H1 (cell line): ENCODE measurements at regions not wholly inside any gene's neighbourhood (a gene's known extent, or its start where the extent isn't known, plus 50 kb on each side); places are given as distances from the start of the nearest gene placed in this dataset.

ENCODE experiments used
- EGR1 ChIP-seq: IDR thresholded peaks from 2 replicates; pipeline ENCODE4 v1.6.1; 2011; ENCODE audit warnings: low read depth, low read length, borderline replicate concordance
- POLR2AphosphoS5 ChIP-seq: IDR thresholded peaks from 2 replicates; pipeline ENCODE4 v1.6.1; 2011; ENCODE audit warnings: low read depth, low read length
- RAD21 ChIP-seq, 2 experiments: IDR thresholded peaks in 1 of 2; conservative IDR thresholded peaks in 1 of 2; 2 replicates each; pipeline ENCODE4 v1.6.1; 2011; ENCODE audit warnings: low read depth in 2 of 2, low read length in 2 of 2, improper control_type of control experiment in 1 of 2, inconsistent platforms in 1 of 2, mild to moderate bottlenecking in 1 of 2, moderate library complexity in 1 of 2
- RBBP5 ChIP-seq: IDR thresholded peaks from 2 replicates; pipeline ENCODE4 v1.7.1; 2012; ENCODE audit warnings: low read depth, mild to moderate bottlenecking, inconsistent platforms, low read length, moderate library complexity, borderline replicate concordance
- SIRT6 ChIP-seq: IDR thresholded peaks from one replicate; pipeline ENCODE4 v1.7.1; 2012; ENCODE audit warnings: low read length, inconsistent platforms
- TEAD4 ChIP-seq: IDR thresholded peaks from 2 replicates; pipeline ENCODE4 v1.6.1; 2012; ENCODE audit warnings: low read depth, low read length, inconsistent platforms, mixed read lengths

GRCh38 chr18:55110436-55110835 lies 151.2 kb upstream of the CCDC68 start (continued):
- no peak for TF ChIP-seq RBBP5
- TF ChIP-seq RAD21 (IDR thresholded peaks at IDR 0.05 in 1 of 2, conservative IDR thresholded peaks at IDR 0.05 in 1 of 2; ENCODE audit: low read depth in 2 of 2, low read length in 2 of 2): no peak
- no peak for TF ChIP-seq POLR2AphosphoS5
- no peak for TF ChIP-seq SIRT6
- no peak for TF ChIP-seq TEAD4
- no peak for TF ChIP-seq EGR1
- TF ChIP-seq, all 59 proteins: peak for 0
